GM23338 (cell line): ENCODE measurements at regions not wholly inside any gene's neighbourhood (a gene's known extent, or its start where the extent isn't known, plus 50 kb on each side); places are given as distances from the start of the nearest gene placed in this dataset.

ENCODE experiments used
- ATAC-seq: fragments of 200-7000 bp; cut with Tn5 transposase; 3 replicates; pipeline ENCODE4 v1.9.1; 2020
- DNase-seq: peaks from one replicate; pipeline ENCODE4 v3.0.0-alpha.2; 2015; ENCODE audit warnings: low spot score
- H2AFZ ChIP-seq: fragments of 200-600 bp; sonication (generic); 2 replicates; pipeline ENCODE4 v1.8.0; 2016; ENCODE audit warnings: antibody characterized with exemption, mild to moderate bottlenecking, moderate library complexity
- H3F3A ChIP-seq: fragments of 200-600 bp; sonication (generic); replicated peaks from 2 replicates; pipeline ENCODE4 v1.8.0; 2017; ENCODE audit warnings: antibody characterized with exemption, mixed run types, low read depth
- H3K27ac ChIP-seq: fragments of 200-600 bp; sonication (generic); 2 replicates; pipeline ENCODE4 v1.6.1; 2016; ENCODE audit warnings: low read depth
- H3K27me3 ChIP-seq: fragments of 200-600 bp; sonication (generic); 2 replicates; pipeline ENCODE4 v1.8.0; 2016; ENCODE audit warnings: mild to moderate bottlenecking, mixed run types, moderate library complexity; ENCODE audit not compliant: insufficient read depth
- H3K36me3 ChIP-seq: fragments of 200-600 bp; sonication (generic); 2 replicates; pipeline ENCODE4 v1.8.0; 2016; ENCODE audit warnings: mild to moderate bottlenecking; ENCODE audit not compliant: insufficient read depth
- H3K4me1 ChIP-seq: fragments of 200-600 bp; sonication (generic); 2 replicates; pipeline ENCODE4 v1.8.0; 2016; ENCODE audit warnings: mild to moderate bottlenecking, moderate library complexity; ENCODE audit not compliant: insufficient read depth
- H3K4me2 ChIP-seq: fragments of 200-600 bp; sonication (generic); 2 replicates; pipeline ENCODE4 v1.7.1; 2017; ENCODE audit warnings: mixed run types
- H3K4me3 ChIP-seq: fragments of 200-600 bp; sonication (generic); 2 replicates; pipeline ENCODE4 v1.6.1; 2016; ENCODE audit warnings: mixed run types
- H3K79me2 ChIP-seq: fragments of 200-600 bp; sonication (generic); replicated peaks from 2 replicates; pipeline ENCODE4 v1.8.0; 2017; ENCODE audit warnings: mild to moderate bottlenecking; ENCODE audit not compliant: insufficient read depth
- H3K9me2 ChIP-seq: fragments of 200-600 bp; sonication (generic); 2 replicates; pipeline ENCODE4 v1.8.0; 2017; ENCODE audit not compliant: insufficient read depth
- H4K20me1 ChIP-seq: fragments of 200-600 bp; sonication (generic); replicated peaks from 2 replicates; pipeline ENCODE4 v1.8.0; 2017; ENCODE audit warnings: mild to moderate bottlenecking; ENCODE audit not compliant: insufficient read depth
- H3K27ac Mint-ChIP-seq: 2 replicates; pipeline ENCODE4 v1.8.0; 2020; ENCODE audit warnings: inconsistent platforms, mild to moderate bottlenecking, moderate library complexity, mixed read lengths
- H3K27me3 Mint-ChIP-seq: 3 replicates; pipeline ENCODE4 v1.8.0; 2022; ENCODE audit warnings: low read depth, mild to moderate bottlenecking, moderate library complexity, mixed read lengths, inconsistent platforms; ENCODE audit not compliant: insufficient read depth, poor library complexity
- H3K36me3 Mint-ChIP-seq: 3 replicates; pipeline ENCODE4 v1.8.0; 2021; ENCODE audit warnings: low read depth, mild to moderate bottlenecking, inconsistent platforms, moderate library complexity, mixed read lengths
- H3K4me1 Mint-ChIP-seq: 3 replicates; pipeline ENCODE4 v1.8.0; 2020; ENCODE audit warnings: mild to moderate bottlenecking, inconsistent platforms, mixed read lengths
- H3K4me3 Mint-ChIP-seq: 3 replicates; pipeline ENCODE4 v1.8.0; 2021; ENCODE audit warnings: moderate library complexity, mild to moderate bottlenecking, inconsistent platforms, mixed read lengths
- H3K9me3 Mint-ChIP-seq: 3 replicates; pipeline ENCODE4 v1.8.0; 2020; ENCODE audit warnings: moderate library complexity, mild to moderate bottlenecking, inconsistent platforms, mixed read lengths
- CREB1 ChIP-seq: fragments of 250-450 bp; sonication (Bioruptor Pico); IDR thresholded peaks from 2 replicates; pipeline ENCODE4 v1.5.0; 2020; ENCODE audit warnings: low read depth, mild to moderate bottlenecking, moderate library complexity
- EZH2 ChIP-seq: fragments of 200-600 bp; sonication (generic); IDR thresholded peaks from one replicate; pipeline ENCODE4 v1.8.0; 2017; ENCODE audit warnings: antibody characterized with exemption, mild to moderate bottlenecking, low read depth; ENCODE audit not compliant: unreplicated experiment
- EZH2phosphoT487 ChIP-seq: fragments of 200-600 bp; sonication (generic); IDR thresholded peaks from one replicate; pipeline ENCODE4 v1.8.1; 2018; ENCODE audit warnings: antibody characterized with exemption; ENCODE audit not compliant: unreplicated experiment
- NANOG ChIP-seq: IDR thresholded peaks from 2 replicates; pipeline ENCODE4 v1.6.1; 2016; ENCODE audit warnings: antibody characterized with exemption, borderline replicate concordance
- ZNF114 ChIP-seq: fragments of 250-450 bp; sonication (Bioruptor Pico); IDR thresholded peaks from 2 replicates; pipeline ENCODE4 v1.5.0; 2020; ENCODE audit warnings: mild to moderate bottlenecking, moderate library complexity
- ZNF331 ChIP-seq: fragments of 250-450 bp; sonication (Bioruptor Pico); IDR thresholded peaks from 2 replicates; pipeline ENCODE4 v1.5.0; 2020; ENCODE audit warnings: low read depth, mild to moderate bottlenecking, moderate library complexity
- TF ChIP-seq, protein P1 (sequence below), 2 experiments: fragments of 200-600 bp in 1 of 2; sonication (generic) in 1 of 2; conservative IDR thresholded peaks; 2 replicates each; pipeline versions ENCODE4 v1.5.1 to v1.6.1; 2016 to 2017; ENCODE audit warnings: antibody characterized with exemption in 2 of 2, low read depth in 2 of 2, mild to moderate bottlenecking in 2 of 2, moderate library complexity in 1 of 2

DNA sequence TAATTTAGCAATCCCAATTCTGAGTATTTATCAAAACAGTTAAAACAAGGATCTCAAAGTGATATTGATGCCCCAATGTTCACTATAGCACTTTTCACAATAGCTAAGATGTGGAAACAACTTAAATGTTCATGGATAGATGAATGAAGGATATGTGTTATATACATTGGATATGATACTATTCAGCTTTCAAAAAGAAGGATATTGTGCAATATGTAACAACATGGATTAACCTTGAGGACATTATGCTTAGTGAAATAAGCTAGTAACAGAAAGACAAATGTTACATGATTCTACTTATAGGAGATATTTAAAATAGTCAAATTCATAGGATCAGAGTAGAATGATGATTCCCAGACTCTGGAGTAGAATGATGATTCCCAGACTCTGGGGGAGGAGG, 78.0 kb downstream of the INSIG2 start:
- H3K36me3 ChIP-seq: no peaks in the 10 kb centered on the region
- H3K27me3 ChIP-seq: no peaks in the 10 kb centered on the region
- H3K4me3 Mint-ChIP-seq: no peak overlapping the region
- no peak overlapping the region for H3K27ac Mint-ChIP-seq
- no peaks in the 10 kb centered on the region for H3K79me2 ChIP-seq
- H3K4me3 ChIP-seq: no peak overlapping the region
- no peak for DNase-seq
- no peak for TF ChIP-seq ZNF331 (CRISPR knock-in tag)
- TF ChIP-seq, protein P1, sequence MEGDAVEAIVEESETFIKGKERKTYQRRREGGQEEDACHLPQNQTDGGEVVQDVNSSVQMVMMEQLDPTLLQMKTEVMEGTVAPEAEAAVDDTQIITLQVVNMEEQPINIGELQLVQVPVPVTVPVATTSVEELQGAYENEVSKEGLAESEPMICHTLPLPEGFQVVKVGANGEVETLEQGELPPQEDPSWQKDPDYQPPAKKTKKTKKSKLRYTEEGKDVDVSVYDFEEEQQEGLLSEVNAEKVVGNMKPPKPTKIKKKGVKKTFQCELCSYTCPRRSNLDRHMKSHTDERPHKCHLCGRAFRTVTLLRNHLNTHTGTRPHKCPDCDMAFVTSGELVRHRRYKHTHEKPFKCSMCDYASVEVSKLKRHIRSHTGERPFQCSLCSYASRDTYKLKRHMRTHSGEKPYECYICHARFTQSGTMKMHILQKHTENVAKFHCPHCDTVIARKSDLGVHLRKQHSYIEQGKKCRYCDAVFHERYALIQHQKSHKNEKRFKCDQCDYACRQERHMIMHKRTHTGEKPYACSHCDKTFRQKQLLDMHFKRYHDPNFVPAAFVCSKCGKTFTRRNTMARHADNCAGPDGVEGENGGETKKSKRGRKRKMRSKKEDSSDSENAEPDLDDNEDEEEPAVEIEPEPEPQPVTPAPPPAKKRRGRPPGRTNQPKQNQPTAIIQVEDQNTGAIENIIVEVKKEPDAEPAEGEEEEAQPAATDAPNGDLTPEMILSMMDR (conservative IDR thresholded peaks at IDR 0.05; ENCODE audit: low read depth in 2 of 2): no peak
- TF ChIP-seq EZH2: no peak
- TF ChIP-seq NANOG: no peak
- TF ChIP-seq CREB1 (CRISPR knock-in tag): no peak
- no peak for TF ChIP-seq ZNF114 (CRISPR knock-in tag)
- no peaks in the 10 kb centered on the region; the same call in 2 of the 3 replicates for H3K4me1 Mint-ChIP-seq
- no peaks in the 10 kb centered on the region for H3K4me1 ChIP-seq
- no peak for ATAC-seq
- no peaks in the 10 kb centered on the region for H3K9me2 ChIP-seq
- no peak overlapping the region for H3K27ac ChIP-seq
- no peaks in the 10 kb centered on the region for H3K27me3 Mint-ChIP-seq
- peaks cover 25% of the 10 kb centered on the region for H3K9me3 Mint-ChIP-seq
- H3K36me3 Mint-ChIP-seq: peaks cover 11% of the 10 kb centered on the region; the same call in 2 of the 3 replicates
- no peak overlapping the region for H3K4me2 ChIP-seq
- no peaks in the 10 kb centered on the region for H4K20me1 ChIP-seq
- no peak overlapping the region for H2AFZ ChIP-seq
- H3F3A ChIP-seq: no peaks in the 10 kb centered on the region

GRCh38 chr2:118165595-118165994, 77.3 kb downstream of the INSIG2 start:
- peaks cover under 1% of the 10 kb centered on the region for H3K27me3 Mint-ChIP-seq
- no peak for DNase-seq
- Histone ChIP-seq H3K36me3 (no peaks in the 10 kb centered on the region), H3K4me3 (no peak overlapping the region), H3K9me2 (no peaks in the 10 kb centered on the region), H4K20me1 (no peaks in the 10 kb centered on the region), H3K27me3 (no peaks in the 10 kb centered on the region), H3K79me2 (no peaks in the 10 kb centered on the region), H2AFZ (no peak overlapping the region), H3K4me2 (no peak overlapping the region), H3K4me1 (no peaks in the 10 kb centered on the region), H3F3A (no peaks in the 10 kb centered on the region), H3K27ac (no peak overlapping the region)
- peaks cover 11% of the 10 kb centered on the region; the same call in 2 of the 3 replicates for H3K36me3 Mint-ChIP-seq
- peaks cover 25% of the 10 kb centered on the region for H3K9me3 Mint-ChIP-seq
- H3K4me1 Mint-ChIP-seq: no peaks in the 10 kb centered on the region; the same call in 2 of the 3 replicates
- no peak for ATAC-seq
- no peak overlapping the region; the same call in 1 of the 2 replicates for H3K27ac Mint-ChIP-seq
- TF ChIP-seq, protein P1 (conservative IDR thresholded peaks at IDR 0.05; ENCODE audit: low read depth in 2 of 2): no peak
- TF ChIP-seq EZH2phosphoT487 (no peak), ZNF114 (CRISPR knock-in tag) (no peak)
- H3K4me3 Mint-ChIP-seq: no peak overlapping the region
